Renal cortex interstitium (tissue), 11 donors: ENCODE measurements at regions not wholly inside any gene's neighbourhood (a gene's known extent, or its start where the extent isn't known, plus 50 kb on each side); places are given as distances from the start of the nearest gene placed in this dataset.
"Not testable (repeated sequence)": the region's sequence is repeated elsewhere in the genome, so short reads cannot be mapped to it uniquely, and the experiment has no call there.

Experiments used
- DNase-seq, 11 donors: peaks; one replicate each; pipeline ENCODE4 v3.0.0-alpha.2; 2013; ENCODE audit warnings: low read depth in 9 of 11, low spot score in 4 of 11; ENCODE audit errors: extremely low read depth in 1 of 11

DNA sequence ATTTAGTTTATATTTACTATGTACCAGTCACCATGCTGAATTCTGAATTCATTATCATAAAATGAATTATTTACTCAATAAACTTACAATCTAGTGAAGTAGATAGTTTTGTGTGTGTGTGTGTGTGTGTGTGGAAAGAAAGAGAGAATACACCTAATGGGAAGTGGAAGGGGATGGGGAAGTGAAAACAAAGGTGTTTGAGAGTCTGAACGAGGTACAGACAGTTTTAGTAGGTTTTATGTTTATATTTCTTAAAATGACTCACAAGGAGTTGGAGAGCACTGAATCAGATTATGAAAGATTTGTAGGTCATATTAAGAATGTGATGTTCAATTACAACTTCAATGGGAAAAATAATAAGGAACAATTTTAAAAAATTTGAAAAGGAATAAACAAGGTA is 1753.0 kb downstream of the SLITRK1 start:
- DNase-seq: no peak

DNA sequence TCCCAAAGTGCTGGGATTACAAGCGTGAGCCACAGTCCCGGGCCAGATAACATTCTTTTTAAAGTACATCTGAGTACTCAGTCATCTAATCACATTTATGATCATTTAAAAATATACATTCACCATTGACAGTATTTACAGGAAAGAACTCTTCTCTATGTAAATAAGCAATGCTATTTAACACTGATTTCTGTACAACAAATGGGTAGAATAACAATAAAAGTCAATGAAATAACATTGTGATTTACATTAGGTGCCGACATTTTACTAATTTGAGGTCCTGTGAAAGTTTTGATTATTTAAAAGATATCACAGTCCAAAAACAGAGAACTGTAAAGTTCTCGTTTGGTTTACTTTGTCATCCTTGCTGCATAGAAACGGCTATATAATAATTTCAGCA is 1763.7 kb downstream of the SLITRK1 start:
- DNase-seq: no peak

DNA sequence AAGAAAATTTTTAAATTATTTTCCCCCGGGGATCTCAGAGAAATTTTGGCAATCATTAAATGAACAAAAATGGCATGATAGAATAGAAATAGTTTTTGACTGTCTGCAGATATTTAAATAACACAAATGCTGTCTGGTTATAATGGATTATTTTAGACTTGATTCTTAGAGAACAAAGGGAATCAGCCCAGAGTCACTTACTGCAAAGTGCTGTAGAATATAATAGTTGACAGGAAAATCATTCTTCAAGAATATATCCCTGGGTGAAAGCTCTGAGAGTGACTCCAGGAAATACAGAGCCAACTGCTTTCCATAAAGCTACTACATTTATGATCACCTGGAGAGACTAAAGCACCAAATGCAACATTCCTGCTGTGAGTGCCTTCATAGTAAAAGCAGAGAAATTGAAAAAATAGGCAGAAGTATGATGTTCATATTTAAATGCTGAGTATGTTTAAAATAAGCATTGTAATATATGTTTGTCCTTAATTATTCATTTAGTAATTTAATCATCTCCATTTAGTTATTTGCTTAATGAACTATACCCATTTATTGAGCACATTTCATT is 1765.8 kb downstream of the SLITRK1 start:
- no peak for DNase-seq

DNA sequence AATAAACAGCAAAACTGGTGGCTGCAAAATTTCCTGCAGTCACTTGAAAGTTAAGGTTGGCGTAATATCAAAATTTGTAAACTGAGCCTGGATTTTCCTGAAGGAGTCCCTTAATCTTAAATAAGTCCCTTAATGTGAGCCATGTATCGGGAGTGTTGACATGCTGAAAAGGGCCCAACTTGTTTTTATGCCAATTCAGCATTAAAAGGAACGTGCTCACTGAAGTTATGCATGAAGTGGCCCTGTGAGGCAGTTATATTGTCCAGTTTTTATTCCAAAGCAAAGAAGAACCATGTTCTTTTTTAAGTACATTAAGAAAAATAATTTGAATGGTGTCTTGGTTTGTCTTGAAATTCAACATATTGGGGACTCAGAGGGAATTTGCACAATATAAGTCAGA is 1766.9 kb downstream of the SLITRK1 start:
- DNase-seq: no peak

DNA sequence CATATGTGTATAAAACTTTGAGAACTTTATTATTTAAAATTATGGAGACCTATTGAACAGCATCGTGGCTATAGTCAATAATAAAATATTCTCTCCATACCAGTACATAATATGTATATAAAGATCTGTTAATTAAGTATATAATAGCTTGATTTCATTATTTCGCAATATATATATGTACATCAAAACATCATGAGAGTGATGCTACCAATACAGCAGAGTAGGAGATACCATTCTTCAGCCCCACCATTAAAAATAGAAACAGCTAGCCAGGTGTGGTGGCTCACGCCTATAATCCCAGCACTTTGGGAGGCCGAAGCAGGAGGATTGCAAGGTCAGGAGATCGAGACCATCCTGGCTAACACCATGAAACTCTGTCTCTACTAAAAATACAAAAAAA is 1755.3 kb upstream of the SPRY2 start:
- no peak for DNase-seq

DNA sequence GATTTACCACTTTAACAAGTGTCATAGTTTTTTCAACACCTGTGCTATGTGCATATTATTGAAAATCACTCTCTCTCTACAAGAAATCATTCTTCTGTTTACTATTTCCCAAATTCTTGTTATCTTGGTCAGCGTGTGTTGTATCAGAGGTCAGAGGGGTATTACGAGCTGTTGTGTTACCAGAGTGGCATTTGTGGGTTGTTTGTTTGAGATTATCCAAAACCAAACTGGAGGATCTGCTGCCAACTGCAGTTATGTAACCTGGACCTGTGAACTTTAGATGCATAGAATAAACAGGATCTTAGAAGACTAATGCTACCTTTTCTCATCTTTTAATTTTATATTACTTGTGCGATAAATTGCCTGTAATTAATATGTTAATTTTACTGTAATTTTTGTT is 1751.4 kb upstream of the SPRY2 start:
- DNase-seq: no peak

DNA sequence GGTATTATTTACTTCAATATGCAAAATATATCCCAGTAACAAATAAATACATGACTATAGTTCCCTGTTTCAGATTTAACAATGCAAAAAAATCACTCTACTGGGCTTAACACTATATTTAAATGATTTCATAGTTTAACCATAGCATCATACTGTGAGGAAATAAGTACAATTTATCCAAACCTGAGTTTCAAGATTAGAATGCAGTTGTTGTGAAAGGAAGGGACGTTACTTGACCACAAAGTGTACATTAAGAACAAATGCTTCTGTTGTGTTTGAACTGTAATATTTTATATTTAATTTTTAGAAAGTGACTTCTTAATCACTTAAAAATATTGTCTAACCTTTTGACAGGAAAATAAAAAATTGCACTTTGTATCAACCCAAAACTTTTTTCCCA is 1747.9 kb upstream of the SPRY2 start:
- DNase-seq: no peak

DNA sequence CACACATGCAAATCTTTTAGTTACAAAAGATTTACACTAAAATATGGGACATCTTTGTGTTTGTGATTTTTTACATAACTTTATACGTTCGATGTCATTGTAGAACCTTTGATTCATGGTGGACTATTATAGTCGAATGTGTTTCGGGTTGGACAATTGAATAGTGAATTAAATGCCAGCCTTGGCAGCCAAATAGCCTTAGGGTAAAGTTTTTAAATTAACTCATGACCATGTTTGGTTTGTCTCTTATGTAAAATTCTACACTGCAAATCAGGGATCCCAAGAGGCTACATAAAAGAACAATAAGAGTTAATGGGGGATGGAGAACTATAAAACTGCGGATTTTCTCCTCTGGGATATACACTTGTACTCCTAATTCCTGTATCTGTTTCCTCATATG is 1735.6 kb upstream of the SPRY2 start:
- DNase-seq: no peak

DNA sequence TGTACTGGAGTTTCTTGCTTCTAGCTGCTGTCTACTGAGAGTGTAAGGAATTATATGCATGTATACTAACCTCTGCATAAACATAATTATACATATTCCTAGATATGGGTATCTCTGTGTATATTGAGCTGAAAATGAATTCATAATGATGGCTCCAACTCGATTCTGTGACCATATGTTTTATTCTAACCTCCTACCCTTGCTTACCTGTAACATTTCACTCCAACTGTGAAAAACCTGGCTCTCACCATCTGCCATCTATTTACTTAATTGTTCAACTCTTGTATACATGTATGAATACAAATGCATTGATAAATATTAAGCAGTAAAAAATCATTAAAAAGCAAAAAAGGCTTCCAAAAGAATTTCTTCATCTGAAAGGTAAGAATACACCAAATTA is 1729.5 kb upstream of the SPRY2 start:
- DNase-seq: no peak

DNA sequence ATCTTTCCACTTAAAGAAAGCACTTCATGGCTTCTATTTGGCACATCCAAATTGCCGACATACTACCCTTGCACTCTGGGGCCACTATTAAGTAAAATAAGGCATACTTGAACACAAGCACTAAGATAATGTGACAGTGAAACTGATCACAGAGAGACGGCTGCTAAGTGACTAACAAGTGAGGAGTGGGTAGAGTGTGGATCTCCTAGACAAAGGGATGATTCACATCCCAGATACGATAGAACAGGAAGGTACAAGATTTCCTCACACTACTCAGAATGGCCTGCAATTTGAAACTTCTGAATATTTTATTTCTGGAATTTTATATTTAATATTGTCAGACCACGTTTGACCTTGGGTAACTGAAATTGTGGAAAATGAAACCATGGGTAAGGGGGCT is 1721.8 kb upstream of the SPRY2 start:
- no peak for DNase-seq

DNA sequence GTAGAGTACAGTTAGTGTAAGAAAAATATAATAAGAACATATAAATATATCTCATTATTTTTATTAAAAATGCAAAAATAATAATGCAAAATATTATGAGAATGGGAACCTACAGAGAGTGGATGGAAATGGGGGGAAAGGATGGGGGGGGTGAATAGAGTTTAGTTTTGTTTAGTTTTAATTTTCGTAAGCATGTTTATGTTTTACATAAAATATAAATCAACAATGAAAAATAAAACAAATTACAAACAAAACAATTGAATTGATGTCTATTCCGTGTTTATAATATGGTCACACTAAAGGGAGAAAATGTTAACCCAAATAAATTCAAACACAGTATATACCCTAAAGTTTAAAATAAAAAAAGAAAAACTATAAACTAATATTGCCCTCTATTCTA is 1717.4 kb upstream of the SPRY2 start:
- no peak for DNase-seq

DNA sequence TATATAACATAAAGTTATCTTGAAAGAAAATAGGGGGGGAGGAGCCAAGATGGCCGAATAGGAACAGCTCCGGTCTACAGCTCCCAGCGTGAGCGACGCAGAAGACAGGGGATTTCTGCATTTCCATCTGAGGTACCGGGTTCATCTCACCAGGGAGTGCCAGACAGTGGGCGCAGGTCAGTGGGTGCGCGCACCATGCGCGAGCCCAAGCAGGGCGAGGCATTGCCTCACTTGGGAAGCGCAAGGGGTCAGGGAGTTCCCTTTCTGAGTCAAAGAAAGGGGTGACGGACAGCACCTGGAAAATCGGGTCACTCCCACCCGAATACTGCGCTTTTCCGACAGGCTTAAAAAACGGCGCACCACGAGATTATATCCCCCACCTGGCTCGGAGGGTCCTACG is 1704.4 kb upstream of the SPRY2 start:
- not testable (repeated sequence) for DNase-seq

DNA sequence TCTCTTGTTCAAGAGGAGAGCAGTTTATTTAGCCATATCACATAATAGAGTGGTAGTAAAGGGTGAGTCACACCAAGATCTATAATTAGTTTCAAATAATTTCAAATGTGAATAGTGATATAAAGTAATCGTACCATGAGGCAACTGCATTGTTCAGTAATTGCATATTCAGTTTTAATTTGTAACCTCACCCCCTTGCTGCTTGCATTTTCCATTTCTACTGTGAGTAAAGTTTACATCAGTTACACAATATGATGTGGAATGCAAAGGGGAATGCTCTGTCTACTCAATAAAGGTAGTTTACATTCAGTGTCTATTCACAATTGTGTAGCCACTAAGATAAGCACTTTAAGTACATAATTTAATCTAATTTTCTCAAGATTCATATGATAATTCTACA is 1695.7 kb upstream of the SPRY2 start:
- DNase-seq: no peak

DNA sequence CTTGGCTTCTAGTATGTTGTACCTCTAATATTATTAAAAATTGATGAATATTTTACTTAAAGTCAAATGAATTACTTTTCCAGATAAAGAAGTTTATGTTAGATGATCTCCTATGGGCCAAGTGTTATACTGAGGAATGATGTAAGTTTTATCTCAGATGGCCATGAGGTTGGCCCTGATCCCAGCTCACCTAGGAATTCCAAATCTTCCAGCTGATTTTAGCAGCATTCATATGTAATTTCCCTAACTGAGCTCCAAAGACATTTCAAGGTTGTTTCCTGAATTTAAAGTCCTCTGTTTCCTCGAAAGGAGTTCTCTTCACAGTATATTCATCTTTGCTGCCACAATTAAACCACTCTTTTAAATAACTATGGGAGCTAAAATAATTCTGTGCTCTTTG is 1670.4 kb upstream of the SPRY2 start:
- DNase-seq: no peak

DNA sequence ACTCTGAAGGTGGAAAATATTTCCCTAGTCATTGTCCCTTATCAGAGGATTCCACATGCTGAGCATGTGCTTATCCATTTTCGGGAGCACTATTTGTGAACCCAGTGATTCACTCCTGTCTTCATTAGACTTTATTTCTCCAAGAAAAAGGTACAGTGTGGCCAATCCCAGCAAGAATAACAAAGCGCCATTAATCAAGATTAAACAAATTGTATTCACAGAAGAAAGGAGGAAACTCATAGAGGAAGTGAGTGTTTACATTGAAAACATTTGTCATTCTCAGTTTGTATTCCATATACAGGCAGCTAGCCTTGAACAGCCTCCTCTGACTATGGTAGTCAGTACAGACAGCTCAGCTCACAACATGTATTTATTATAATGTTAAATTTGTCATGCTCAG is 1669.9 kb upstream of the SPRY2 start:
- DNase-seq: no peak

DNA sequence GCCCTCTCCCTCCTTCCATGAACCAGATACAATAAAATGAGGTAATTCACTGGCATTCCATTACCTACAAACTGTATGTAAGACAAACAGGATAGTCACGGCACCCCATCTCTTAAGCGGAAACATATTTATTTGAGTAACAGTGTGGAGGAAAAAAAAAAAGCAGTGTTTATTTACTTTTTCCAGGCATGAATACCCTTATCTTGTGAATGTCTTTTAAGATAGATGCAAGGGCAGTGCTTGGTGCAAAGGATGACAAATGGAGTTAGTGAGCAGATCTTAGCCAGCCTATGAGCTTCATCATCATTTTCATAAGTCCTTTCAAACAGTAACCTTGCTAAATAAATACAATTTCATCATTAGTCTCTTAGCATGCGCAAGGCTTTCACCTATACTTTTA is 1661.8 kb upstream of the SPRY2 start:
- no peak for DNase-seq

DNA sequence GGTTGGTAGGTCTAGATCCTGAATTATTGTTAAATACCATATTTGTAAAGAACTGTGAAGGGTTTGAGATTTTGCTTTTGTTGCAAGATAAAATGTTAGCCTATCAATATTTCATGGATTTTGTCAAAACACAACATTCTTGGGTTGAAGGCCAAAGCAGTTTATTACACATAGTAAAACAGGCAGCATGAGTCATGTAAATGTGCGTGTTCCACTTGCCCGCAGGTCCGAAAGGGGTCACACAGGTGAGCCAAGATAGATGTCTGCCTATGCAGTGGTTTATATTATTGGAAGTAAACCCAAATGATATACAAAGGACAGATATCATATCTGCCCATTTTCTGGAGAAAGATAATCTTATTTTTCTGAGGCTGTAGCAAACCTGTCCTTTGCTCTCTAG is 1654.4 kb upstream of the SPRY2 start:
- DNase-seq: no peak

DNA sequence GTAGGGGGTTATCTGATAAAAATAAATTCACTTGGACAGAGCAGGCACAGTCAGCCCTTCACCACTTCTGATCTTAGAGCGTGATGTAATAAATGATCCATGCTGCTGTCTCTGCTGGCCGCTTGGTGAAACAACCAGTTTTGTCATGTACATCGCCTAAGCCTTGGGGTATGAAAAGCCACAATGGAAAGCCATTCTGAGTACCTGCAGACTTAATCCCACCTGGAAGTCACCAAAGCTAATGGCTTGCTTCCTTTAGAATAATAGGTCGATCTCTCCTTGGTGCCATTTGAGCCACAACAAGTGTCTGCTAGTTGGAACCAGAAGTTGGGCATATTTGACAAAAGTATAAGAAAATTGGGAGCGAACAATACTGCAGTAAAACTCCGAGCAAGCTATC is 1649.7 kb upstream of the SPRY2 start:
- no peak for DNase-seq

DNA sequence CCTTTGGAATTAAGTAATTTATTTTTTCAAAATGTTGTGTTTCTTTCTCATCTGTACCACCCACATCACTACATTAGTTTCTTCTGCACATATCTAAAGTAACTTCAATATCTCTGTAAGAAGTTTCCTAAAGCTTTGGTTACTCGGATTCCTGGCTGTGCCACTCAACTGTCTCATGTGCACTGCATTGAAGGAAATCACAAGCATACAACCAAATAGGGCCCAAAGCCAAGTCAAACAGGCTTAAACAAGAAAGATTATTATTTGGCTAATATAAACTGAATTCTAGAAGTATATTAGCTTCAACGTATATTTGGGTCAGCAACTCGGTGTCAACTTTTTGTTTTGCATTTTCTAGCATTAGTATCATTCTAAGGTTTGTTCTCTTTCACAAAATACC is 1647.6 kb upstream of the SPRY2 start:
- no peak for DNase-seq

DNA sequence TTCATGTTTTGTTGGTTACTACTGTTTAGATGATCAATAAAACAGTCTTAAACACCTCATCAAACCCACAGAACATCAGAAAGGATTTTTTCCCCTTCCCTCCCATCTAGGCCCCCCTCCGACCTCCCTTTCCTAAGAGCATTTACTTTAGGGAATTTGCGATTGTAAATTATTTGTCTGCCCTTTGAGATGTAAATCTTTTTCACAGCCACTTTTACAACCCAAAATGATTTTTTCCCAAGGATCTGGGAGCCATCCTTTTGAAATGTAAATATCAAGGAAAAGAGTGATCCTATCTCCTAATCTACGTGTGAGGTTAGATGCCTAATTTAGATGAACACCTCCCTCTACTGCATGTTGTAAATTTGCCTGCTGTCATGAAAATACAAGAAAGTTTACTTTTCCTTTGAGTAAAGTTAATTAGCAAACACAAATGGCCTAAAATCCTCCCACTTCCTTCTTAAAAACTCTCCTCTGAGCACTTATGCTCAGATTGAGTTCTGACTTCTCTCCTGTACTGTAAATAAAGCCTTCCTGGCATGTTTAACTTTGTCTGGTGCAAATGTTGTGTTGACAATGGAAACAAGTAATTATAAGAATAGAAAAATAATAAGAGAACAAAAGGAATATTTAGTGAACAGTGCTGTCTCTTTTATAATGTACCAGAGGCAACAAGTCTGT is 1646.9 kb upstream of the SPRY2 start:
- DNase-seq: no peak

DNA sequence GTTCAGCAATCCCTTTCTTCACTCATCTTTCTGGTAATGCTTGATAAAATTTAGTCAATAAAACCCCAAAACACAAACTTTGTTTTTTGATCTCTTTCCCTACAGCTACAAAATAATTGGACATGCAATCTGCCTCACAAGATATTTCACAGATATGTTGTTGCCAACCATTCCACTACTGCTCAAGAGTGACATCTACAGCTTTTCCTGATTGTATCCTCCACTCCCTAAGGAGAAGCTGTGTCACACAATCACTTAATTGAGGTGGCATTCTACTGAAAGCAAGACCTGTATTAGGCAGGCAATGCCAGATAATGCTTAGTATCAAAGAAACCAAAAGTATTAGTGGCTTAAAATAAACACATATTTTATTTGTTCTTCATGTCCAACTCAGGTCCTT is 1646.2 kb upstream of the SPRY2 start:
- no peak for DNase-seq

DNA sequence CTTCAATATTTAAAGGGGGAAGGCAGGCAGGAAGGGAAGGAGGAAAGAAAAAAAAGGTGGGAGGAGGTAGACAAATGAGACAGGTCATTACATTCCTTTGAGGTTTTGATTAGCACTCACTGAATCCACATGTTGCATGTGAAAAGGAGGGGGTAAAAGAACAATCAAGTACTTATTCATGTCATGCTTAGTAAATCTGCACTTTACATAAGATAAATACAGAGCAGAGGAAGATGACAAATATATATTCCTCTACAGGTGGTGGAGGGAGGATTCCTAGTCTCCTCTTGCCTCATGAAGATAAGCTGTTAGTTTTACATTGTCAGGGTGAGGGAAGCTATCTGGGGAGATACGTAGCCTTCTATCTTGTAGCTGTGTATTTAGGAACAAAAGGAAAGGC is 1645.4 kb upstream of the SPRY2 start:
- DNase-seq: no peak
